ENCODE measurements at regions not wholly inside any gene's neighbourhood (a gene's known extent, or its start where the extent isn't known, plus 50 kb on each side); places are given as distances from the start of the nearest gene placed in this dataset.

DNA sequence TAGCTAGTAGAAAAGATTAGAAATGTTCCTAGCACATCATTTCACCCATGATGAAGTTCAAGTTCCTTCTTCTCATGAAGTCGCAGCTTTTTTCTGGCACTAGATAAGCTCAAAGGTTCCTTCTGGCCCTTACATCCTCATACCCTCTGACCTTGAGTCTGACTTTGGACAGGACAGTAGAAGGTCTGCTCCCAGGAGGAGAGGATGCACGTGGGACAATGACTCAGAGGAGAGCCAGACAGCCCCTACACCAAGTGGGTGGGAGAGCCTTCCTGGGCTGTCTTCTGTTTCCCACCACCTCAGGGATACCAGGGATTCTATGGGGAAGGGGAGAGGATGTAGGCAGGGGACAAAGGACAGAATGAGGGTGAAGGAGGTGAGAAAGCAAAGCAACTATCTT lies 86.0 kb downstream of the HHIPL2 start:
- H3K9me3 ChIP-seq (ENCODE audit: control insufficient read depth, insufficient read depth, low read depth, low read length) = no peaks in the 10 kb centered on the region
- H3K4me1 ChIP-seq (ENCODE audit: control insufficient read depth, insufficient read depth, low read length) = no peaks in the 10 kb centered on the region
- POLR2A ChIA-PET = no interaction called here
- H3K4me3 ChIP-seq (ENCODE audit: low read depth, low read length) = no peak overlapping the region
- CTCF ChIA-PET = no interaction called here
- no peaks in the 10 kb centered on the region for H3K36me3 ChIP-seq (ENCODE audit: control insufficient read depth in 2 of 2, insufficient read depth in 1 of 2, low read length in 2 of 2)
- no peak overlapping the region for H3K27ac ChIP-seq (ENCODE audit: extremely low read depth, low read depth, low read length)
- no peak for TF ChIP-seq SALL2 (tag by site-specific recombination; IDR thresholded peaks at IDR 0.05; ENCODE audit: borderline replicate concordance)
- no peak for TF ChIP-seq ZNF19 (tag by site-specific recombination; IDR thresholded peaks at IDR 0.05; ENCODE audit: low read depth)
- TF ChIP-seq ZNF223 (tag by site-specific recombination; IDR thresholded peaks at IDR 0.05) = no peak
- TF ChIP-seq ZNF416 (tag by site-specific recombination; IDR thresholded peaks at IDR 0.05) = no peak
- no peak for TF ChIP-seq ZNF677 (tag by site-specific recombination; IDR thresholded peaks at IDR 0.05)
- no peak for TF ChIP-seq ZNF157 (tag by site-specific recombination; IDR thresholded peaks at IDR 0.05)
- no peak for TF ChIP-seq HOXA7 (CRISPR knock-in tag; IDR thresholded peaks at IDR 0.05; ENCODE audit: borderline replicate concordance)
- no peak for TF ChIP-seq ZNF670 (tag by site-specific recombination; IDR thresholded peaks at IDR 0.05; ENCODE audit: low read depth)

DNA sequence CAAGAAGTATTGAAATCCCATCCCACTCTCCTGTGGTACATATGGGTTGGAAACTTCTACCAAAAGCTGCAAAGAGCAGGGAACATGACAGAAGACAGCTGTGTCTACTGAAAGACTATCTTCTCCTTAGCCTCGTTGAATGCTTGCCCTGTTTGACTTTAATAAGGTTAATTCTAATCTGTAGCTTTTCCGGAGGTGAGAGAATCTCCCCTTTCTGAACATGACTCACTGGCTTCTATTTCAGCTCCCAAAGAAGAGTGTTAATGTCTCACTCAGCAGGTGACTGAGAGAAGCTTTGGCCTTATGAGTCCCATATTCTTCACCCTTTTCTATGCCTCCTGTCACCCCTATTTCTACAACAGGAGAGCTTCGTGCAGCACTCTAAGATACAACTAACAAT lies 88.3 kb downstream of the HHIPL2 start:
- H3K36me3 ChIP-seq (ENCODE audit: control insufficient read depth in 2 of 2, insufficient read depth in 1 of 2, low read length in 2 of 2) = no peaks in the 10 kb centered on the region
- no peaks in the 10 kb centered on the region for H3K9me3 ChIP-seq (ENCODE audit: control insufficient read depth, insufficient read depth, low read depth, low read length)
- H3K4me3 ChIP-seq (ENCODE audit: low read depth, low read length) = no peak overlapping the region
- H3K27ac ChIP-seq (ENCODE audit: extremely low read depth, low read depth, low read length) = no peak overlapping the region
- no peaks in the 10 kb centered on the region for H3K4me1 ChIP-seq (ENCODE audit: control insufficient read depth, insufficient read depth, low read length)
- TF ChIP-seq, protein P1, sequence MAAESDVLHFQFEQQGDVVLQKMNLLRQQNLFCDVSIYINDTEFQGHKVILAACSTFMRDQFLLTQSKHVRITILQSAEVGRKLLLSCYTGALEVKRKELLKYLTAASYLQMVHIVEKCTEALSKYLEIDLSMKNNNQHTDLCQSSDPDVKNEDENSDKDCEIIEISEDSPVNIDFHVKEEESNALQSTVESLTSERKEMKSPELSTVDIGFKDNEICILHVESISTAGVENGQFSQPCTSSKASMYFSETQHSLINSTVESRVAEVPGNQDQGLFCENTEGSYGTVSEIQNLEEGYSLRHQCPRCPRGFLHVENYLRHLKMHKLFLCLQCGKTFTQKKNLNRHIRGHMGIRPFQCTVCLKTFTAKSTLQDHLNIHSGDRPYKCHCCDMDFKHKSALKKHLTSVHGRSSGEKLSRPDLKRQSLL (tag by site-specific recombination; IDR thresholded peaks at IDR 0.05) = no peak
- TF ChIP-seq ZEB2 (tag by site-specific recombination; IDR thresholded peaks at IDR 0.05) = no peak
- no peak for TF ChIP-seq ZNF433 (tag by site-specific recombination; IDR thresholded peaks at IDR 0.05; ENCODE audit: low read depth)
- TF ChIP-seq SP2 (tag by site-specific recombination; IDR thresholded peaks at IDR 0.05) = no peak
- TF ChIP-seq ZNF585B (tag by site-specific recombination; IDR thresholded peaks at IDR 0.05) = no peak
- TF ChIP-seq, protein P2, sequence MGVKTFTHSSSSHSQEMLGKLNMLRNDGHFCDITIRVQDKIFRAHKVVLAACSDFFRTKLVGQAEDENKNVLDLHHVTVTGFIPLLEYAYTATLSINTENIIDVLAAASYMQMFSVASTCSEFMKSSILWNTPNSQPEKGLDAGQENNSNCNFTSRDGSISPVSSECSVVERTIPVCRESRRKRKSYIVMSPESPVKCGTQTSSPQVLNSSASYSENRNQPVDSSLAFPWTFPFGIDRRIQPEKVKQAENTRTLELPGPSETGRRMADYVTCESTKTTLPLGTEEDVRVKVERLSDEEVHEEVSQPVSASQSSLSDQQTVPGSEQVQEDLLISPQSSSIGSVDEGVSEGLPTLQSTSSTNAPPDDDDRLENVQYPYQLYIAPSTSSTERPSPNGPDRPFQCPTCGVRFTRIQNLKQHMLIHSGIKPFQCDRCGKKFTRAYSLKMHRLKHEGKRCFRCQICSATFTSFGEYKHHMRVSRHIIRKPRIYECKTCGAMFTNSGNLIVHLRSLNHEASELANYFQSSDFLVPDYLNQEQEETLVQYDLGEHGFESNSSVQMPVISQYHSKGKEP (tag by site-specific recombination; IDR thresholded peaks at IDR 0.05) = no peak
- TF ChIP-seq ZFP41 (tag by site-specific recombination; IDR thresholded peaks at IDR 0.05; ENCODE audit: borderline replicate concordance) = no peak
- TF ChIP-seq ZNF473 (tag by site-specific recombination; IDR thresholded peaks at IDR 0.05) = no peak
- no peak for TF ChIP-seq ZNF76 (tag by site-specific recombination; IDR thresholded peaks at IDR 0.05; ENCODE audit: borderline replicate concordance, low read depth)
- TF ChIP-seq GLI2 (tag by site-specific recombination; IDR thresholded peaks at IDR 0.05; ENCODE audit: borderline replicate concordance, low read depth) = no peak
- TF ChIP-seq GLIS2 (tag by site-specific recombination; IDR thresholded peaks at IDR 0.05) = no peak
- TF ChIP-seq ZFHX2 (tag by site-specific recombination; conservative IDR thresholded peaks at IDR 0.05) = no peak
- TF ChIP-seq, protein P3, sequence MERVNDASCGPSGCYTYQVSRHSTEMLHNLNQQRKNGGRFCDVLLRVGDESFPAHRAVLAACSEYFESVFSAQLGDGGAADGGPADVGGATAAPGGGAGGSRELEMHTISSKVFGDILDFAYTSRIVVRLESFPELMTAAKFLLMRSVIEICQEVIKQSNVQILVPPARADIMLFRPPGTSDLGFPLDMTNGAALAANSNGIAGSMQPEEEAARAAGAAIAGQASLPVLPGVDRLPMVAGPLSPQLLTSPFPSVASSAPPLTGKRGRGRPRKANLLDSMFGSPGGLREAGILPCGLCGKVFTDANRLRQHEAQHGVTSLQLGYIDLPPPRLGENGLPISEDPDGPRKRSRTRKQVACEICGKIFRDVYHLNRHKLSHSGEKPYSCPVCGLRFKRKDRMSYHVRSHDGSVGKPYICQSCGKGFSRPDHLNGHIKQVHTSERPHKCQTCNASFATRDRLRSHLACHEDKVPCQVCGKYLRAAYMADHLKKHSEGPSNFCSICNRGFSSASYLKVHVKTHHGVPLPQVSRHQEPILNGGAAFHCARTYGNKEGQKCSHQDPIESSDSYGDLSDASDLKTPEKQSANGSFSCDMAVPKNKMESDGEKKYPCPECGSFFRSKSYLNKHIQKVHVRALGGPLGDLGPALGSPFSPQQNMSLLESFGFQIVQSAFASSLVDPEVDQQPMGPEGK (tag by site-specific recombination; IDR thresholded peaks at IDR 0.05) = no peak
- TF ChIP-seq SALL2 (tag by site-specific recombination; IDR thresholded peaks at IDR 0.05; ENCODE audit: borderline replicate concordance) = no peak
- no peak for TF ChIP-seq SP3 (tag by site-specific recombination; IDR thresholded peaks at IDR 0.05)
- TF ChIP-seq GLI4 (tag by site-specific recombination; IDR thresholded peaks at IDR 0.05) = no peak
- TF ChIP-seq KLF16 (tag by site-specific recombination; IDR thresholded peaks at IDR 0.05) = no peak
- no peak for TF ChIP-seq WT1 (tag by site-specific recombination; IDR thresholded peaks at IDR 0.05)
- ChIA-PET POLR2A (no interaction called here), CTCF (interaction anchor here (0.7 kb wide), 1 partner anchor 297 kb away, joined by 3 read pairs; no protein-coding TSS in a partner anchor)

Data from HEK293 (cell line).